ES-I3 (cell line): ENCODE measurements at regions not wholly inside any gene's neighbourhood (a gene's known extent, or its start where the extent isn't known, plus 50 kb on each side); places are given as distances from the start of the nearest gene placed in this dataset.

Source experiments
- H3K36me3 ChIP-seq: 2 replicates; pipeline ENCODE4 v1.6.1; 2013; ENCODE audit warnings: mild to moderate bottlenecking, low read length, control low read depth, moderate library complexity; ENCODE audit not compliant: insufficient read depth
- H3K4me1 ChIP-seq: 2 replicates; pipeline ENCODE4 v1.6.1; 2013; ENCODE audit warnings: mild to moderate bottlenecking, control low read depth, low read length; ENCODE audit not compliant: insufficient read depth
- H3K9ac ChIP-seq: 2 replicates; pipeline ENCODE4 v1.6.1; 2013; ENCODE audit warnings: low read depth, mild to moderate bottlenecking, low read length, moderate library complexity
- H3K9me3 ChIP-seq: 2 replicates; pipeline ENCODE4 v1.6.1; 2013; ENCODE audit warnings: mild to moderate bottlenecking, low read length, moderate library complexity; ENCODE audit not compliant: control insufficient read depth, insufficient read depth

- H3K4me1 ChIP-seq = no peaks in the 10 kb centered on the region
Observed at GRCh38 chr7:145989469-145989868, 127.1 kb upstream of the CNTNAP2 start.

GRCh38 chr7:145986248-145986874 lies 130.2 kb upstream of the CNTNAP2 start:
- H3K9me3 ChIP-seq = no peaks in the 10 kb centered on the region

More at GRCh38 chr7:145989469-145989868, 127.1 kb upstream of the CNTNAP2 start:
- no peak overlapping the region for H3K9ac ChIP-seq
- H3K36me3 ChIP-seq = no peaks in the 10 kb centered on the region
- no peaks in the 10 kb centered on the region for H3K9me3 ChIP-seq

DNA sequence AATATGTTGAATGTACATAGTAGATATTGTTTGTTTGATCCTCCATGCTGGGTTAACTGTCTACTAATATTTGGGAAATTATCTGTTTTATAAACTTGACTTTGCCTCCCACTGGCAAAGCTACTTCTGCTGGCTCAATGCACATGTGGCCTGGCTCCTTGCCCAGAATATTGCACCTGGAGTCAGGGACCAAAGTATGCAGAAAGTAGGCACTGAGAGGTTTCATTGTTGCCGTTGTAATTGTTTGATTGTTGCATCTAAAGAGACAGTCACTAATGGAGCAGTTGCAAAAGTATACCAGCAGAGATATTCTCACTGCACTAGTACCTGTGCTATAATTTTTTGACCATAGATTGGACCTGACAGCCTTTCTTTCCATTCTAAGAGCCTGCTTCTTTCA lies 137.8 kb upstream of the CNTNAP2 start:
- H3K9ac ChIP-seq = no peak overlapping the region
- H3K36me3 ChIP-seq = no peaks in the 10 kb centered on the region
- H3K9me3 ChIP-seq = no peaks in the 10 kb centered on the region
- no peaks in the 10 kb centered on the region for H3K4me1 ChIP-seq

More at GRCh38 chr7:145986248-145986874, 130.2 kb upstream of the CNTNAP2 start:
- Histone ChIP-seq H3K9ac (no peak overlapping the region), H3K4me1 (no peaks in the 10 kb centered on the region), H3K36me3 (no peaks in the 10 kb centered on the region)

DNA sequence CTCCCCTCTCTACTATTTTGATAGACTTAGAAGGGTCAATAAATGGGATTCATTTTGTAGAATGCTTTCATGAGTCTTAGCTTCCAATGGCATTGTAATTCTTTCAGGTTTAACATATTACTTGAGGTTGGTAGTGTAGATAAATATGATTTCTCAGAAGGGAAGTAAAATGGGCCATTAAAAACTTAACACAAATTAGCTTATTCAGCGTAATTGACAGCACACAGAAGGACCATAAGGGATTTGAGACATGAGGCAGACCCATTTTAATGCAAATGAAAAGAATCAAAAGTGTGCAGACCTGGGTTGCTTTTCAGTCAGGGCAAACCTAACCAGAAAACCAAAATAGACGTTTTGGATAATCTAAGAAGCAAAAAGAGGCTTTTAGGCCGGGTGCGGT lies 156.6 kb upstream of the CNTNAP2 start:
- H3K4me1 ChIP-seq = no peaks in the 10 kb centered on the region
- no peak overlapping the region for H3K9ac ChIP-seq
- no peaks in the 10 kb centered on the region for H3K36me3 ChIP-seq
- H3K9me3 ChIP-seq = no peaks in the 10 kb centered on the region

DNA sequence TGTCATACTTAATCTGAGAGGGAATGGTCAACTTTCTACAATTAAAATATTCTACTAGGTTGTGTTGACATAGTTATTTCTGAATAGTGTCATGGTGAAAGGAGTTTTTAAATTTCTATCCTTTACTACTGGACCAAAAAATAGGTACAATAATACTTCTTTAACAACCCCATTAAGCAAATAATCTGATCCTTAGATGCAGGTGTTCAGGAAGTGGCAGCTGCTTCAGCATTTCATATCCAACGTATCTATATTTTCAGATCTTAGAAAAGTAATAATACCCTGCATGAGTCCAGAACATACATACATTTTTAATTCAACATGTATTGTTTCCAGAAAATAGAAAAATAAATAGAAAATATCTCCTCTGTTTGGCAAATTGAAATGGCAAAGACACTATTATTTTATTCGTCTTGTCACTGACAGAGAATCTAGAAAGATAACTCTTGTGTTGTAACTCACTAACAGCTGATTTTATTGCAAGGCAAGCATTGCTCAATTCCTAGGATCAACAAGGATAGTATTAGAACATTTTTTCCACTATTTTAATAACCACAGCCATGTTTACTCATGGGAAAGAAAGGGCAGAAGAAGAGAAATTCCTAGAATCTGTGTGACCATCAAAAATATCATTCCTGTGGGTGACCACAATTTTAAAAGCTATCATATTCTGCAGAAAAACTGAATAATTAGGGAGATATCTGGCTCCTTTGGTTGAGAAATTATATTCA lies 159.3 kb upstream of the CNTNAP2 start:
- no peaks in the 10 kb centered on the region for H3K9me3 ChIP-seq
- H3K9ac ChIP-seq = no peak overlapping the region
- no peaks in the 10 kb centered on the region for H3K4me1 ChIP-seq
- no peaks in the 10 kb centered on the region for H3K36me3 ChIP-seq

GRCh38 chr7:145951566-145951965 lies 165.0 kb upstream of the CNTNAP2 start:
- Histone ChIP-seq H3K36me3 (no peaks in the 10 kb centered on the region), H3K9me3 (no peaks in the 10 kb centered on the region)

GRCh38 chr7:145928937-145929336 lies 187.7 kb upstream of the CNTNAP2 start:
- Histone ChIP-seq H3K36me3 (no peaks in the 10 kb centered on the region), H3K9me3 (no peaks in the 10 kb centered on the region), H3K9ac (no peak overlapping the region), H3K4me1 (0 out of 2 replicates have a peak, but pooled peaks cover 7% of the 10 kb centered on the region)

More at GRCh38 chr7:145951566-145951965, 165.0 kb upstream of the CNTNAP2 start:
- no peak overlapping the region for H3K9ac ChIP-seq
- no peaks in the 10 kb centered on the region for H3K4me1 ChIP-seq

DNA sequence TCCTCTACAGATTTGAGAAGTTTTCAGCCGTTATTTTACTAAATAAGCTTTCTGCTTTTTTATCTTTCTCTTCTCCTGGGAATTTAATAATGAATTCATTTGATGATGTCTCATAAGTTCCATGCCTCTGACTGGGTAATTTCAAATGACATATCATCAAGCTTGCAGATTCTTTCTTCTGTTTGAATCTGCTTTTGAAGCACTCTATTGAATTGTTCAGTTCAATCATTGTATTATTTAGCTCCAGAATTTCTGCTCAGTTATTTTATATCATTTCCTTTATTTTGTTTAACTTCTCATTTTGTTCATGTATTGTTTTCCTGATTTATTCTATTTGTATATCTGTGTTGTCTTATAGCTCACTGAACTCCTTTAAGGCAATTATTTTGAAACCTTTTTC lies 196.9 kb upstream of the CNTNAP2 start:
- no peaks in the 10 kb centered on the region; the same call in 1 of the 2 replicates for H3K9me3 ChIP-seq
- no peaks in the 10 kb centered on the region for H3K36me3 ChIP-seq
- H3K4me1 ChIP-seq = no peaks in the 10 kb centered on the region
- no peak overlapping the region for H3K9ac ChIP-seq

GRCh38 chr7:145916776-145917175 lies 199.8 kb upstream of the CNTNAP2 start:
- H3K9me3 ChIP-seq = no peaks in the 10 kb centered on the region; the same call in 1 of the 2 replicates
- H3K9ac ChIP-seq = no peak overlapping the region
- no peaks in the 10 kb centered on the region for H3K36me3 ChIP-seq
- no peaks in the 10 kb centered on the region for H3K4me1 ChIP-seq

GRCh38 chr7:145915679-145916078 lies 200.9 kb upstream of the CNTNAP2 start:
- Histone ChIP-seq H3K9ac (no peak overlapping the region), H3K9me3 (no peaks in the 10 kb centered on the region; the same call in 1 of the 2 replicates), H3K4me1 (no peaks in the 10 kb centered on the region), H3K36me3 (no peaks in the 10 kb centered on the region)

DNA sequence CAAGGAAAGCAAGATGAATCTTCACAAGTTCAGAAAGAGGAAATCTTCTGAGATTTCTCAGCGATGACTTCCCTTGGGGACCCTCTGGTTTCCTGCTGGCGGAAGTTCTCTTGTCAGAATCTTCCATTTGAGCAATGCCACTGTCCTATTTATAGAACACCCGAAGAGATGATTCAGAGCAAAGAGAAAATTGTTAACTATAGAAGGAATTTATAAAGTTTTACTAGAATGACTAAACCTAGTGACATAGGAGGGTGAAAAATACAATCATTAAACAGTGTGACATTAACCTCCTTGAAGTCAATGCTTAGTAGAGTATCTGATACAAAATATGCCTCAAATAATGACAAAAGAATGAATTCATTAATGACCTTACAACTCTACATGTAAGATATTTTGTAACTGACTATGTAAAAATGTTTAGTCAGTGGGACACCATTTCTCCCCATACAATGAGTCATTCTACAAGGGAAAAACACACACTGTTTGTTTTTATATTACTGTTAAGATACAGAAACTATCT lies 206.5 kb upstream of the CNTNAP2 start:
- H3K9ac ChIP-seq = no peak overlapping the region
- no peaks in the 10 kb centered on the region for H3K9me3 ChIP-seq
- H3K36me3 ChIP-seq = no peaks in the 10 kb centered on the region
- no peaks in the 10 kb centered on the region for H3K4me1 ChIP-seq

- Histone ChIP-seq H3K9me3 (no peaks in the 10 kb centered on the region), H3K36me3 (no peaks in the 10 kb centered on the region)
Observed at GRCh38 chr7:145903658-145904057, 212.9 kb upstream of the CNTNAP2 start.

DNA sequence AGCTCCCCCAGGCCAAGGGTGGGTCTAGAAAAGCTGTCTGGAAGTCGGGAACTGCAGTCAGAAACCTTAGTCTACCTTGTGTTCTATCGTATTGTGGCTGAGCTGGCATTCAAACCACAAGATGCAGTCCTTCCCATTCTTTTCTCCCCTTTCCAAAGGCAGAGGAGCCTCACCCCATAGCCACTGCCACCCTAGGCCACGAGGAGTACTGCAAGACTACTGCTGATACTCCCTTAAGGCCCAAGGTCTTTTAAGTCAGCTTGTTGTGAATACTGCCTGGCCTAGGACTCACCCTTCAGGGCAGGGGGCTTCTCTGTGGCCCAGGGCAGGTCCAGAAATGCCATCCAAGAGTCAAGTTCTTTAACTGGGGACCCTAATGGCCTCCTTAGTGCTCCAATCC lies 214.5 kb upstream of the CNTNAP2 start:
- no peak overlapping the region for H3K9ac ChIP-seq
- no peaks in the 10 kb centered on the region for H3K9me3 ChIP-seq
- H3K4me1 ChIP-seq = no peaks in the 10 kb centered on the region
- no peaks in the 10 kb centered on the region for H3K36me3 ChIP-seq

More at GRCh38 chr7:145903658-145904057, 212.9 kb upstream of the CNTNAP2 start:
- Histone ChIP-seq H3K4me1 (no peaks in the 10 kb centered on the region), H3K9ac (no peak overlapping the region)

GRCh38 chr7:145899938-145900337 lies 216.7 kb upstream of the CNTNAP2 start:
- Histone ChIP-seq H3K9ac (no peak overlapping the region), H3K9me3 (no peaks in the 10 kb centered on the region), H3K4me1 (no peaks in the 10 kb centered on the region), H3K36me3 (no peaks in the 10 kb centered on the region)
